Activated CD4-positive, alpha-beta T cell treated with anti-CD3 and anti-CD28 coated beads, Interleukin-2, amount 10 ng/mL, durations not matched to agents 24 days and 14 days (primary cell): ENCODE measurements at regions not wholly inside any gene's neighbourhood (a gene's known extent, or its start where the extent isn't known, plus 50 kb on each side); places are given as distances from the start of the nearest gene placed in this dataset.
"Not testable (repeated sequence)": the region's sequence is repeated elsewhere in the genome, so short reads cannot be mapped to it uniquely, and the experiment has no call there.

Source experiments
- DNase-seq: peaks from one replicate; pipeline ENCODE4 v3.0.0; 2022
- H3K27ac Mint-ChIP-seq: one replicate; pipeline ENCODE4 v1.8.0; 2022; ENCODE audit warnings: mild to moderate bottlenecking, mixed read lengths
- H3K27me3 Mint-ChIP-seq: one replicate; pipeline ENCODE4 v1.8.0; 2022; ENCODE audit warnings: mixed read lengths
- H3K36me3 Mint-ChIP-seq: one replicate; pipeline ENCODE4 v1.8.0; 2022; ENCODE audit warnings: low read depth, mild to moderate bottlenecking, mixed read lengths
- H3K4me1 Mint-ChIP-seq: one replicate; pipeline ENCODE4 v1.8.0; 2021; ENCODE audit warnings: mixed read lengths
- H3K4me3 Mint-ChIP-seq: one replicate; pipeline ENCODE4 v1.8.0; 2022; ENCODE audit warnings: mild to moderate bottlenecking, moderate library complexity, mixed read lengths
- H3K9me3 Mint-ChIP-seq: one replicate; pipeline ENCODE4 v1.8.0; 2021; ENCODE audit warnings: mixed read lengths
- intact Hi-C: fragments of 100-400 bp; cut with micrococcal nuclease; formaldehyde crosslinking; loops from one replicate; pipeline ENCODE4 v1.15.1; 2023

DNA sequence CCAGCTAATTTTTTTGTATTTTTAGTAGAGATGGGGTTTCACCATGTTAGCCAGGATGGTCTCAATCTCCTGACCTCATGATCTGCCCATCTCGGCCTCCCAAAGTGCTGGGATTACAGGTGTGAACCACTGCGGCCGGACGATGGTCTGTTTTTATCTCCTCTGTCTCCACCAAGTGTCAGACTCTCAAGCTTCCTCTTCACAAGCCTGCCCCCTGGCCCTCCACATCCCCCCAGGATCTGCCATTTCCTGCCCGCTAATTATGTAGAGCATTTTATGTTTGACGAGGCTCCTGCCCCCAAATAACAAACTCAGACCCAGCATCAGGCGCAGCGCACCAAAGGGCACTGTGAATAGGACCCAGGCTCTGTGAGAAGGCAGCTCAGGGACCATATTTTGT lies 101.8 kb upstream of the PCBD1 start:
- intact Hi-C loops, H3K27ac Mint-ChIP-seq, H3K9me3 Mint-ChIP-seq, H3K4me3 Mint-ChIP-seq, DNase-seq, H3K36me3 Mint-ChIP-seq, H3K27me3 Mint-ChIP-seq, H3K4me1 Mint-ChIP-seq: not testable (repeated sequence)

DNA sequence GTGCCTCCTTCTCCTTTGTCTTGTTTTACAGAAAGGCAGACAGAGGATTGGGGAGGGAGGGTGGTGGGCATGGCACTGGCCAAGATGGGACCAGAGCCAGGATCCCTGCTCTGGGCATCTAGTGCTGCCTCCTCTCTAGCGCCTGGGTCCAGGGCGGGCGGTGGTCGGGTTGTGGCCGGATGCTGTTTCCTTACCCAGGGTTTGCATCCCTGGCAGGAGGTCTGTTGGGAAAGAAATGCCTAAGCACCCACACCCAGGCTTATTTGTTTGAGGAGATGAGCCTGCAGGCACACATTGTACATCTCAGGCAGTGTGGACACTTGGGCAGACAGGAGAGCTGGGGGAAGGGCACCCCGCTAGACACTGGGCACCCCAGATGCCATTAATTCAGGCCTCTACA lies 102.3 kb upstream of the PCBD1 start:
- no peaks in the 10 kb centered on the region for H3K27me3 Mint-ChIP-seq
- H3K36me3 Mint-ChIP-seq, result no peaks in the 10 kb centered on the region
- H3K27ac Mint-ChIP-seq, result no peak overlapping the region
- no peak for DNase-seq
- H3K9me3 Mint-ChIP-seq, result no peaks in the 10 kb centered on the region
- H3K4me3 Mint-ChIP-seq, result no peak overlapping the region
- intact Hi-C loops, result no loop called here
- no peaks in the 10 kb centered on the region for H3K4me1 Mint-ChIP-seq

DNA sequence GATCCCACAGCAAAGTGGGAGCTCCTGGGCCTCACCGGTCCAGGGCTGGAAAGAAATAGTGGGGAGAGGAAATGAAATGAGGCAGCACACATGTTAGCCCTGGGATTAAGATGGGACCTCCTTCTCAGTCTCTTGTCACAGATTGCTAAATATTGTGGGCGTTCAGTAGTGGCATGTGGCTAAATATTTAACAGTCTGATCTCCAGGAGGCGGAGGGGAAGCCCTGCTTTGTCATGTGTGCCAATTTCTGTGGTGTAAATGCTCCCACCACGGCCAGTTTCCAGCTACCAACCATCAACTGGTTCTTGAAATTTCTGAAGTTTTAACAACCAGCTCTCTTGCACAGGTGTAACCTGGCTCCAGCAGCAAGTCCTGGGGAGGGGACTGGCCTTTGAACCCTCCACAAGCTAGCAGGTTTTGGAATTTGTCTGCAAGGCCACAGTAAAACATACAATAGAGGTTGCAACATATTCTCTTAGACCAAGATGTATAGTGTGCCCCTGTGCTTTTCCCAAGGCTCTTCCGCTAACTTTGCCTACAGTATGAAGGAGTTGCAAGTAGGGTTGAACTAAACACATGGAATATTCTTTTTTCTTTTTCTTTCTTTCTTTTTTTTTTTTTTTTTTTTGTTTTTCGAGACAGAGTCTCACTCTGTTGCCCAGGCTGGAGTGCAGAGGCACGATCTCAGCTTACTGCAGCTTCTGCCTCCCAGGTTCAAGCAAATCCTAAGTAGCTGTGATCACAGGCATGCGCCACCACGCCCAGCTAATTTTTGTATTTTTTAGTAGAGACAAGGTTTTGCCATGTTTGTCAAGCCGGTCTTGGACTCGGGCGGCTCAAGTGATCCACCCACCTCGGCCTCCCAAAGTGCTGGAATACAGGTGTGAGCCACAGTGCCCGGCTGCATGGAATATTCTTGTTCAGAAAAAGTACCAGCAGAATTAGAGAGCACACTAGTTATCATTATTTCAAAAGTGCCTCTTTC lies 103.1 kb upstream of the PCBD1 start:
- Mint-ChIP-seq H3K4me1 (no peaks in the 10 kb centered on the region), H3K27ac (no peak overlapping the region), H3K36me3 (no peaks in the 10 kb centered on the region), H3K9me3 (no peaks in the 10 kb centered on the region), H3K4me3 (no peak overlapping the region), H3K27me3 (peaks cover 2% of the 10 kb centered on the region)
- DNase-seq, result no peak
- intact Hi-C loops, result no loop called here

DNA sequence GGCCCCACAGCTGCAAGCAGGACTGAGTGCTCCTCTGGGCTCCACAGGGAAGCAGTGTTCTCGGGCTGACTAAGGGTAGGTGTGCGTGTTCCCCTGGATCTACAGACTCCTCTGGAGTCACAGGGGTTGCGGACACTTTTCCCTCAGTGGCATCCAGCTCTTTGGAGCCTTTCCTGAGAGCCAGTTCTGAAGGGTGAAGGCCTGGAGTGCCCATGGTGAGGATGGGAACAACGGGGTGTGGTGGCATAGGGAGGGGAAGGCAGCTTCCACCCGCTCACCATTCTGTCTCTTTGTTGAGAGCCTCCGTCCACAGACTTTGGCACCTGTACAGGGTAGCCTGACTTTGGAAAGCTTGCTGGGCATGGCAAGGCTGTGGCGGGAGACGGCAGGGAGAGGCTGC lies 104.1 kb upstream of the PCBD1 start:
- intact Hi-C loops, result no loop called here
- Mint-ChIP-seq H3K27me3 (peaks cover 2% of the 10 kb centered on the region), H3K9me3 (no peaks in the 10 kb centered on the region), H3K4me1 (no peaks in the 10 kb centered on the region), H3K4me3 (no peak overlapping the region), H3K27ac (no peak overlapping the region), H3K36me3 (no peaks in the 10 kb centered on the region)
- no peak for DNase-seq

DNA sequence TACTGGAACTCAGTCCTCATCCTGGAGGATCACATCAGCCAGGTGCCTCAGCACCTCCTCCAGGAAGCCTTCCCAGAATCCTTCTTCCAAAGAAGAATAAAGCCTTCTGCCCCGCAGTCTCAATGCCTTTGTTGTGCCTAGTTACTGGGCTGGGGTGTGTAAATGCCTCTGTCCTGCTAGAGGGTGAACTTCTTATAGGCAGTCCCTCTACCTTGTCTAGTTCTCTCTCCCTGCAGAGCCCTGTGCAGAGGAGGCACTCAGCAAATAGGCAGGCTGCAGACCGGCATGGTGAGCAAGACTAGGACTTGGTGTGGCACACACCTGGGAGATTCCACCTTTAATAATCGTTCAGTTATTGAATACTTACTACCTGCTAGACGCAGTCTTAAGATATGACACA lies 104.7 kb upstream of the PCBD1 start:
- H3K9me3 Mint-ChIP-seq, result no peaks in the 10 kb centered on the region
- H3K36me3 Mint-ChIP-seq, result no peaks in the 10 kb centered on the region
- H3K27ac Mint-ChIP-seq, result no peak overlapping the region
- no peak for DNase-seq
- H3K27me3 Mint-ChIP-seq, result peaks cover 2% of the 10 kb centered on the region
- no peak overlapping the region for H3K4me3 Mint-ChIP-seq
- intact Hi-C loops, result no loop called here
- H3K4me1 Mint-ChIP-seq, result no peaks in the 10 kb centered on the region

DNA sequence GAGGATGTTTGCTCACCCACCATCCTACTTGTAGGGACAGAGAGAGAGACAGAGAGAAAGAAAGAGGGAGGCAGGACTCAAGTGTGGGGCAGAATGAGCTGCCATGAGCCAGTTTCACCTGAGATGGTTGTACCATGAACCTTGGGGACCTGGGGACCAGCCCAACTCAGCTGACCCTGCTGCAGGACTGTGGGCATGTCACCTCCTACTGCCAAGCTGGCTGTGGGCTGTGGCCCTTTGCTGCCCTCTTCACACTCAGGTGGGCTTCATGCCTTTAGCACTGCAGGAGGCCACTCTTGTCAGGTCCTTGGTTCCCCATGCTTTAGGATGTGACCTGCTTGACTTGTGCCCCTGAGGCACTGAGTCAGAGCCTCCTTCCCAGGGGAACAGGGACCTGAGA lies 108.2 kb upstream of the PCBD1 start:
- intact Hi-C loops, result no loop called here
- H3K4me3 Mint-ChIP-seq, result no peak overlapping the region
- H3K27me3 Mint-ChIP-seq, result peaks cover 2% of the 10 kb centered on the region
- no peaks in the 10 kb centered on the region for H3K36me3 Mint-ChIP-seq
- DNase-seq, result no peak
- no peak overlapping the region for H3K27ac Mint-ChIP-seq
- no peaks in the 10 kb centered on the region for H3K9me3 Mint-ChIP-seq
- H3K4me1 Mint-ChIP-seq, result no peaks in the 10 kb centered on the region

DNA sequence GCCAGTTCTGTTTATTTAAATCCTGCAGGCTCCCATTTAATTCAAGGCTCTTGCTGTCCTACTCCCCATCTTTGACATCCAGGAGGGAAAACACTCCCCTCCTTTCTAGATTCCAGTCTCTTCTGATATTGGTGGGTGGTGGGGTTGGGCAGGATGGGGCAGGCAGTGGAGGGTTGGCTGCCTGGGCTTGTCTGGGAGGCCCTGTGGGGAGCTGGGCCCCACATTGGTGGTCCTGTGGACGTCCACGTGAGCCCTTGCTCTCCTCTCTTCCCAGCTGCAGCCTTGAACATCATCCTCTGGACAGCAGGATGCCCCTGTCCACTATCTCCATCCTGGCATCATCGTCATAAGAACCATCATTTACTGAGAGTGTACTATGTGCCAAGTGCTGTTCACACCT lies 108.9 kb upstream of the PCBD1 start:
- Mint-ChIP-seq H3K27ac (no peak overlapping the region), H3K4me1 (no peaks in the 10 kb centered on the region), H3K4me3 (no peak overlapping the region), H3K27me3 (peaks cover 2% of the 10 kb centered on the region), H3K9me3 (no peaks in the 10 kb centered on the region), H3K36me3 (no peaks in the 10 kb centered on the region)
- no peak for DNase-seq
- intact Hi-C loops, result no loop called here

DNA sequence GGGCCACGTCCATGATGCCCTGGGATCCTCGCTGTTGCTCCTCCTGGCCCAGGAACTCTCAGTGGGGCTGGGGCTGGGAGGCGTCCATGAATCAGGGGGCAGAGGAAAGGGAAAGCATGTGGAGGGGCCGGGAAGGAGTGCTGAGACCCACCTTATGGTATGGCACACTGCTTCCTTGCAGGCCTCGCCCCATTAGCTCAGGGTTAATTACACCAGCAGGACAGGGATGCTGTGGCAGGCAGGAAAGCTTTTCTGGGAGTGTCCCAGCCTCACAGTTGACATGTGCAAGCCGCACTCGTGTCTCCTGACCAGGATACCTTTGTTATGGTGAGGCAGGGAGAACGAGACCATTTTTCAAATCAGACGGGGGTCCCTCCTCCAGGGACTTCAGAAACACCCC lies 109.7 kb upstream of the PCBD1 start:
- H3K27ac Mint-ChIP-seq, result no peak overlapping the region
- no peaks in the 10 kb centered on the region for H3K36me3 Mint-ChIP-seq
- no peak for DNase-seq
- no peak overlapping the region for H3K4me3 Mint-ChIP-seq
- no peaks in the 10 kb centered on the region for H3K9me3 Mint-ChIP-seq
- peaks cover 2% of the 10 kb centered on the region for H3K27me3 Mint-ChIP-seq
- intact Hi-C loops, result no loop called here
- H3K4me1 Mint-ChIP-seq, result no peaks in the 10 kb centered on the region

DNA sequence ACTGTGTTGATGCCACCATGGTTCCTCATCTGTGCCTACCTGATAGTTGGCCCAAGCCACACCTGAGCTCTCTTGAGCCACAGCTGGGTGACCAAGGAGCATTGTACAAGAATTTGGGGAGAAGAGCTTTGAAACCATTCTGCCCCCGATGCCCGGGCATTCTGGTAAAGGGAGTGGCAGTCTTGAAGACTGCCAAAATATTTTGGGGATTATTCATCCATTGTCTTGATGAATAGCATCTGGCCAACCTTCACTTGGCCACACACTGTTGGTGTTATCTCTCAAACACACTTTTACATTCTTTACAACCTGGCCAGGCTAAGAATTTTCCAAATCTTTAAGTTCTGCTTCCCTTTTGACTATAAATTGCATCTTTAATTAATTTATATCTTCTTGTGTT lies 113.1 kb upstream of the PCBD1 start:
- DNase-seq, result no peak
- intact Hi-C loops, result no loop called here
- H3K36me3 Mint-ChIP-seq, result no peaks in the 10 kb centered on the region
- H3K27ac Mint-ChIP-seq, result no peak overlapping the region
- no peaks in the 10 kb centered on the region for H3K27me3 Mint-ChIP-seq
- H3K4me1 Mint-ChIP-seq, result no peaks in the 10 kb centered on the region
- H3K4me3 Mint-ChIP-seq, result no peak overlapping the region
- H3K9me3 Mint-ChIP-seq, result no peaks in the 10 kb centered on the region

DNA sequence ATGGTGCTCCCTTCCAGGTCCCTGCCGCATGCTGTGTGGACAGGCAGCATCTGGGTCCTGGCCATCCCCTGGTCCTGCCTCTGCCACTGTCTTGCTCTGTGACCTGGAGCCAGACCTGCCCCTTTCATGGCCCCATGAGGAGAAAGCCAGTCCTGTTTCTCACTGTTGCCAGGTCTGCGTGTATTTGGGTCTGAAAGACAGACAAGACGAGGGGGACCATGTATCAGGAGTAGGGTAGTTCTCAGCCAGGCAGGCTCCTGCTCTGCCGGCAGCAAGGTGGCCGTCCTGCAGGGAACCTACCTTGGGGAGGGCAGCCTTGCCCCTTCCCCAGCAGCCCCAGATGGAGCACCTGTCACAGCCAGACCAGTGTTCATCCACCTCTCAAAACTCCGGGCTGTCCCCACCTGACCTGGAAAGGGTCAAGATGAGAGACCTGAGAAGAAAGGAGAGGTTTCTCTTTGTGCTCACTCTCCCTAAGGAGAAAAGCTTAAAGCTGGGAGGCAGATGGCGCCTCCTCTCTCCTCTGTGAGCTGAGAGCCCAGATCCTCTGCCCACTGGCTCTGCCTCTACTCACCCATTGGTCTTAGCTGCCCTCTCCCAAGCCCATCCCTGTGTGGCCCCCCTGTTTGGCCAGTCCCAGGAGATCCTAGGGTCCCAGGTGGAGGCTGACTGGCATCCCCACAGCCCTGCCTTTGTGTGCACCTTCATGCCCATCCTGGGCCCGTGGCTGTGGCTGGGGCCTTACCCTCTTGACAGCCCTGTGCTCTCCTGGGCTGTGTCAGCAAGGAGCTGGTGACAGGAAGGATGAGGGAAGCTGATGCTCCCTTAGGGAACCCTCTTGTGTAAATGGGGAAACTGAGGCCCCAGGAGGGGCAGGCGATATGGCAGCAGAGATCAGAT lies 116.1 kb upstream of the PCBD1 start:
- no peaks in the 10 kb centered on the region for H3K27me3 Mint-ChIP-seq
- DNase-seq, result no peak
- no peaks in the 10 kb centered on the region for H3K4me1 Mint-ChIP-seq
- no peak overlapping the region for H3K27ac Mint-ChIP-seq
- no peak overlapping the region for H3K4me3 Mint-ChIP-seq
- no peaks in the 10 kb centered on the region for H3K36me3 Mint-ChIP-seq
- intact Hi-C loops, result no loop called here
- no peaks in the 10 kb centered on the region for H3K9me3 Mint-ChIP-seq

DNA sequence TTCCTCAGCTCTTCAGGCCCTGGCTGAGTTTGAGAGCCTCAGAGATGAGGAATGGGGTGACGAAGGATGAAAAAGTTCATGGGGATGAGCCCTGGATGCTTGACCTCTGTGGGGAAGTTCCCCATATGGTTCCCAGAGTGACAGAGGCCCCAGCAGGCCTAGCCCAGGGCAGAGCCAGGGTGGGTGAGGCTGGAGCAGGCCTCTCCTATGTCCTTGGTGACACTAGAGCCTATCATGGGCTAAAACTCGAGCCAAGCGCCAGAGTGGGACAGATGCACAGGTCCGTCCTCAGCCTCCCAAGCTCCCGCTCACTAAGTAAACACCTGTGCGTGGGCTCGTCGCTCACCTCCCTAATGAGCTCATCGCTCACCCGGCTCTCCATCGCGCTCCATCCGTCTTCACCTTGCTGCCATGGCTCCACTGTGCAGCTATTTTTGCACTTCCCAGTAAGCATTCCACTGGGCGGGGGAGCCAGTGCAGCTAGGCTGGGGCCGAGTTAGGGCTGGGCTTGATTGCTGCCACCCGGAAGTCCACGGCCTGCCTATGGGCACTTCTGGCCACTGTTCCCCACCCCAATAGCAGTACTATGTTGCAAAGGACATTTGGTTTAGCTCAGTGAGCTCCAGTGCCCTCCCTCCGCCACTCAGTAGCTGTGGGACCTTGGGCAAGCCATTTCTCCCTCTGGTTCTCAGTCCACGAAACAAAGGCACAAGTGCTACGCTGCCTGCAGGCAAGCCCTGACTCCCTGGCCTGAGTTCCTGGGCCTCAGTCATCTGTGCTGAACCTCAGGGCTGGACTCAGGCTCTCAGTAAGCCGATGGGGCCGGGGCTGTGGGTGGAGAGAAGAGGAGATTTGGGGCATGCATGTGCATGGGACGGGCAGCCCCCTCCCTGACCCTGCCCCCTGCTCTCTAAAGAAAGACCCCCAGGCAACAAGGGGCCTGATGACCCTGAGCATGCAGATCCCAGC lies 117.3 kb upstream of the PCBD1 start:
- no peak for DNase-seq
- no peaks in the 10 kb centered on the region for H3K27me3 Mint-ChIP-seq
- no peaks in the 10 kb centered on the region for H3K4me1 Mint-ChIP-seq
- no peak overlapping the region for H3K27ac Mint-ChIP-seq
- no peaks in the 10 kb centered on the region for H3K36me3 Mint-ChIP-seq
- H3K9me3 Mint-ChIP-seq, result no peaks in the 10 kb centered on the region
- intact Hi-C loops, result no loop called here
- no peak overlapping the region for H3K4me3 Mint-ChIP-seq

DNA sequence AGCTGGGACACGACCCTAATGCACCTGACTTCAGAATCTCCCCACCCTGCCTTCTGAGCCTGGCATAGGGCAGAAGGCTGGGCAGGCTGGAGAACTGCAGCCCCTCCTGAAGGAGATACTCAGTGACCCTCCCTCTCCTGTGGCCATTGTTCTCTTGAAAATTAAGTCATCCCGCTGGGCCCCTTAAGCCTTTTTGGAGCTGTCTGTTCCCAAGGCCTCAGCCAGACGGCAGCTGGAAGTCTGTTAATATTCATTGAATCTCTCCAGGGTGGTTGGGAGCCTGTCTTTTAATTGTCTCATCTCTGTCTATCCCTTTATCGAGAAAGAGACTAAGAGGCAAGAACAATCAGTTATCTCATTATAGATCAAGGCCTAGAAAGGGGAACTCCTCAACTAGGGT lies 118.1 kb upstream of the PCBD1 start:
- DNase-seq, result no peak
- Mint-ChIP-seq H3K27me3 (no peaks in the 10 kb centered on the region), H3K36me3 (no peaks in the 10 kb centered on the region), H3K4me1 (no peaks in the 10 kb centered on the region), H3K4me3 (no peak overlapping the region), H3K27ac (no peak overlapping the region), H3K9me3 (no peaks in the 10 kb centered on the region)
- intact Hi-C loops, result no loop called here

DNA sequence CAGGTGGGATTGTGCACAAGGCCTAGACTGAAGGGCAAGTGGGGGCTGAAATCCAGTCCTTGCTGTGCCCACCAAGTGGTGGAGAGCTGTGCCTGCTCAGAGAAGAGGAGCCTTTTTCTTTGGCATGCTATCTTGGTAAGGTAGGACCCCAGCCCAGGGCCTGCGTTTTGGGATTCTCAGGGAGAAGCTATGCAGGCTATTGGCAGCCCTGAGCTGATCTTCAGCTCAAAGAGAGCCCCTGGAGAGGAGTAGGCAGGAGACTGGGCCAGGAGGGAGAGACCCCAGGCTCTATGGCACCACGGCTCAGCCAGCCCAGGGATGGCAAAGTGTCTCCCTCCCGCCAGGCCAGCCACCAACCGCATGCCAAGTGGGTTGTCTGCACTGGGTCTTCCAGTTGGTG lies 119.2 kb upstream of the PCBD1 start:
- H3K9me3 Mint-ChIP-seq, result no peaks in the 10 kb centered on the region
- no peak overlapping the region for H3K27ac Mint-ChIP-seq
- no peak for DNase-seq
- intact Hi-C loops, result no loop called here
- H3K36me3 Mint-ChIP-seq, result no peaks in the 10 kb centered on the region
- no peaks in the 10 kb centered on the region for H3K27me3 Mint-ChIP-seq
- H3K4me1 Mint-ChIP-seq, result no peaks in the 10 kb centered on the region
- no peak overlapping the region for H3K4me3 Mint-ChIP-seq
